Nephron (organoid): ENCODE measurements at regions not wholly inside any gene's neighbourhood (a gene's known extent, or its start where the extent isn't known, plus 50 kb on each side); places are given as distances from the start of the nearest gene placed in this dataset.

Source experiments
- H3K27ac Mint-ChIP-seq, 3 experiments: 2 replicates each; pipeline ENCODE4 v1.8.0; 2020; ENCODE audit warnings: mixed read lengths in 3 of 3, mild to moderate bottlenecking in 2 of 3, moderate library complexity in 1 of 3
- H3K27me3 Mint-ChIP-seq: 2 replicates; pipeline ENCODE4 v1.8.0; 2021; ENCODE audit warnings: low read depth, mild to moderate bottlenecking, moderate library complexity, mixed read lengths
- H3K36me3 Mint-ChIP-seq: 2 replicates; pipeline ENCODE4 v1.8.0; 2020; ENCODE audit warnings: low read depth, mixed read lengths
- H3K4me1 Mint-ChIP-seq: 2 replicates; pipeline ENCODE4 v1.8.0; 2020; ENCODE audit warnings: mixed read lengths
- H3K4me3 Mint-ChIP-seq, 3 experiments: 2 replicates each; pipeline ENCODE4 v1.8.0; 2020; ENCODE audit warnings: mild to moderate bottlenecking in 3 of 3, mixed read lengths in 3 of 3, moderate library complexity in 2 of 3
- H3K9me3 Mint-ChIP-seq: 2 replicates; pipeline ENCODE4 v1.8.0; 2020; ENCODE audit warnings: mixed read lengths
- CTCF ChIP-seq, 3 experiments: fragments of 200-600 bp; sonication (generic); IDR thresholded peaks; one replicate each; pipeline ENCODE4 v1.5.0; 2021; ENCODE audit warnings: antibody characterized with exemption in 3 of 3; ENCODE audit not compliant: unreplicated experiment in 3 of 3

GRCh38 chr5:167392240-167392639 is 899.2 kb upstream of the WWC1 start:
- no peak overlapping the region for H3K4me3 Mint-ChIP-seq
- no peaks in the 10 kb centered on the region for H3K36me3 Mint-ChIP-seq
- no peaks in the 10 kb centered on the region for H3K4me1 Mint-ChIP-seq
- H3K27ac Mint-ChIP-seq = peak overlapping the region; percentile 9 to 74 (median 68)
- peaks cover 3% of the 10 kb centered on the region for H3K9me3 Mint-ChIP-seq
- no peaks in the 10 kb centered on the region for H3K27me3 Mint-ChIP-seq
- no peak for TF ChIP-seq CTCF (IDR thresholded peaks at IDR 0.05; ENCODE audit: unreplicated experiment in 3 of 3)

- Mint-ChIP-seq H3K4me1 (no peaks in the 10 kb centered on the region), H3K27ac (no peak overlapping the region), H3K36me3 (no peaks in the 10 kb centered on the region), H3K4me3 (no peak overlapping the region), H3K27me3 (no peaks in the 10 kb centered on the region), H3K9me3 (no peaks in the 10 kb centered on the region)
- TF ChIP-seq CTCF (IDR thresholded peaks at IDR 0.05; ENCODE audit: unreplicated experiment in 3 of 3) = no peak
Measured at GRCh38 chr5:167393358-167393757, 898.1 kb upstream of the WWC1 start.

GRCh38 chr5:167402671-167403070 is 888.8 kb upstream of the WWC1 start:
- TF ChIP-seq CTCF (IDR thresholded peaks at IDR 0.05; ENCODE audit: unreplicated experiment in 3 of 3) = no peak
- Mint-ChIP-seq H3K4me3 (no peak overlapping the region), H3K27ac (no peak overlapping the region), H3K4me1 (peaks cover 10% of the 10 kb centered on the region), H3K27me3 (no peaks in the 10 kb centered on the region), H3K9me3 (no peaks in the 10 kb centered on the region), H3K36me3 (no peaks in the 10 kb centered on the region)

GRCh38 chr5:167406513-167406912 is 884.9 kb upstream of the WWC1 start:
- no peak overlapping the region for H3K27ac Mint-ChIP-seq
- H3K27me3 Mint-ChIP-seq = no peaks in the 10 kb centered on the region
- H3K36me3 Mint-ChIP-seq = no peaks in the 10 kb centered on the region
- no peaks in the 10 kb centered on the region for H3K9me3 Mint-ChIP-seq
- peaks cover 10% of the 10 kb centered on the region for H3K4me1 Mint-ChIP-seq
- no peak for TF ChIP-seq CTCF (IDR thresholded peaks at IDR 0.05; ENCODE audit: unreplicated experiment in 3 of 3)
- H3K4me3 Mint-ChIP-seq = no peak overlapping the region

- no peaks in the 10 kb centered on the region for H3K4me1 Mint-ChIP-seq
- H3K36me3 Mint-ChIP-seq = no peaks in the 10 kb centered on the region
- H3K27ac Mint-ChIP-seq = no peak overlapping the region
- H3K4me3 Mint-ChIP-seq = no peak overlapping the region
- no peak for TF ChIP-seq CTCF (IDR thresholded peaks at IDR 0.05; ENCODE audit: unreplicated experiment in 3 of 3)
- H3K27me3 Mint-ChIP-seq = peaks cover 5% of the 10 kb centered on the region
- no peaks in the 10 kb centered on the region for H3K9me3 Mint-ChIP-seq
Measured at GRCh38 chr5:167412556-167412955, 878.9 kb upstream of the WWC1 start.

- Mint-ChIP-seq H3K4me3 (no peak overlapping the region), H3K27me3 (peaks cover 7% of the 10 kb centered on the region), H3K27ac (peak overlapping the region in 1 of 3 experiments; percentile 23), H3K4me1 (no peaks in the 10 kb centered on the region), H3K36me3 (no peaks in the 10 kb centered on the region), H3K9me3 (no peaks in the 10 kb centered on the region)
- TF ChIP-seq CTCF (IDR thresholded peaks at IDR 0.05; ENCODE audit: unreplicated experiment in 3 of 3) = no peak
Measured at GRCh38 chr5:167413506-167413905, 877.9 kb upstream of the WWC1 start.
